ENCODE measurements at regions not wholly inside any gene's neighbourhood (a gene's known extent, or its start where the extent isn't known, plus 50 kb on each side); places are given as distances from the start of the nearest gene placed in this dataset.

DNA sequence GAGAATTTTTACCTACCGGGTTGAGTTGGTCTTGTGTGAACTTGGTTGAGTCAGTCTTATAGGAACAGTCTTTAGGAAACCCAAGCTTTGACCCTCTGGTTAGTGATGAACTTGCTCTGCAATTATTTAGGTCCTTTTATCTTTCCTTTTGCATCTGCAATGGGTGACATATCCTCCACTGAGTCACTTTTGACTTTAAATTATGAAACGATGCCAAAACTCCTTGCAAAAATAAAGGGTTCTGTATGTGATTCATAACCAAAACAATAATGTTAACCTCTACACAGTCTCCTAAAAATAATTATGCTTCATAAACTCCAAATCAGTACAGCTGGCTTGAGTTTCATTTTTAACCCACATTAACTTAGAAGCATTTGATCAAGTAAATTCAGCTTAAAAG, 979.4 kb downstream of the GALC start:
- Histone ChIP-seq H3K27ac (ENCODE audit: low read depth, low read length) (no peak overlapping the region), H3K4me3 (ENCODE audit: low read depth, low read length) (no peak overlapping the region), H3K9me3 (ENCODE audit: control insufficient read depth, insufficient read depth, low read length) (no peaks in the 10 kb centered on the region), H3K27me3 (ENCODE audit: control insufficient read depth, insufficient read depth, low read length) (no peaks in the 10 kb centered on the region)
- peak; percentile 16 for DNase-seq (ENCODE audit: low read depth, low spot score)
- CTCF ChIA-PET = interaction anchor here (0.9 to 1.1 kb wide), 2 partner anchors 11 kb away, joined by 3 read pairs; no protein-coding TSS in a partner anchor
- POLR2A ChIA-PET = no interaction called here
- TF ChIP-seq, protein P1, sequence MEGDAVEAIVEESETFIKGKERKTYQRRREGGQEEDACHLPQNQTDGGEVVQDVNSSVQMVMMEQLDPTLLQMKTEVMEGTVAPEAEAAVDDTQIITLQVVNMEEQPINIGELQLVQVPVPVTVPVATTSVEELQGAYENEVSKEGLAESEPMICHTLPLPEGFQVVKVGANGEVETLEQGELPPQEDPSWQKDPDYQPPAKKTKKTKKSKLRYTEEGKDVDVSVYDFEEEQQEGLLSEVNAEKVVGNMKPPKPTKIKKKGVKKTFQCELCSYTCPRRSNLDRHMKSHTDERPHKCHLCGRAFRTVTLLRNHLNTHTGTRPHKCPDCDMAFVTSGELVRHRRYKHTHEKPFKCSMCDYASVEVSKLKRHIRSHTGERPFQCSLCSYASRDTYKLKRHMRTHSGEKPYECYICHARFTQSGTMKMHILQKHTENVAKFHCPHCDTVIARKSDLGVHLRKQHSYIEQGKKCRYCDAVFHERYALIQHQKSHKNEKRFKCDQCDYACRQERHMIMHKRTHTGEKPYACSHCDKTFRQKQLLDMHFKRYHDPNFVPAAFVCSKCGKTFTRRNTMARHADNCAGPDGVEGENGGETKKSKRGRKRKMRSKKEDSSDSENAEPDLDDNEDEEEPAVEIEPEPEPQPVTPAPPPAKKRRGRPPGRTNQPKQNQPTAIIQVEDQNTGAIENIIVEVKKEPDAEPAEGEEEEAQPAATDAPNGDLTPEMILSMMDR (IDR thresholded peaks at IDR 0.05; ENCODE audit: low read depth, low read length) = no peak

- TF ChIP-seq, protein P1 (IDR thresholded peaks at IDR 0.05; ENCODE audit: low read depth, low read length) = no peak
- DNase-seq (ENCODE audit: low read depth, low spot score) = no peak
- Histone ChIP-seq H3K9me3 (ENCODE audit: control insufficient read depth, insufficient read depth, low read length) (no peaks in the 10 kb centered on the region), H3K27me3 (ENCODE audit: control insufficient read depth, insufficient read depth, low read length) (no peaks in the 10 kb centered on the region), H3K4me3 (ENCODE audit: low read depth, low read length) (no peak overlapping the region), H3K27ac (ENCODE audit: low read depth, low read length) (no peak overlapping the region)
- CTCF ChIA-PET = no interaction called here
- POLR2A ChIA-PET = no interaction called here
Measured at GRCh38 chr14:87008965-87009364, 984.0 kb downstream of the GALC start.

- Histone ChIP-seq H3K4me3 (ENCODE audit: low read depth, low read length) (no peak overlapping the region), H3K27ac (ENCODE audit: low read depth, low read length) (no peak overlapping the region), H3K9me3 (ENCODE audit: control insufficient read depth, insufficient read depth, low read length) (no peaks in the 10 kb centered on the region), H3K27me3 (ENCODE audit: control insufficient read depth, insufficient read depth, low read length) (no peaks in the 10 kb centered on the region)
- TF ChIP-seq, protein P1 (IDR thresholded peaks at IDR 0.05; ENCODE audit: low read depth, low read length) = no peak
- ChIA-PET POLR2A (interaction anchor here (0.6 kb wide), 1 partner anchor 22 kb away, joined by 5 read pairs; no protein-coding TSS in a partner anchor), CTCF (interaction anchor here (1.0 kb wide), 1 partner anchor 610 kb away, joined by 3 read pairs; no protein-coding TSS in a partner anchor)
- DNase-seq (ENCODE audit: low read depth, low spot score) = no peak
Measured at GRCh38 chr14:87005280-87005679, 987.7 kb downstream of the GALC start.

GRCh38 chr14:87002776-87003175, 990.2 kb downstream of the GALC start:
- DNase-seq (ENCODE audit: low read depth, low spot score) = no peak
- Histone ChIP-seq H3K4me3 (ENCODE audit: low read depth, low read length) (no peak overlapping the region), H3K9me3 (ENCODE audit: control insufficient read depth, insufficient read depth, low read length) (no peaks in the 10 kb centered on the region), H3K27ac (ENCODE audit: low read depth, low read length) (no peak overlapping the region), H3K27me3 (ENCODE audit: control insufficient read depth, insufficient read depth, low read length) (no peaks in the 10 kb centered on the region)
- ChIA-PET CTCF (interaction anchor here (0.6 to 1.6 kb wide), 4 partner anchors 10 to 231 kb away, joined by 3 to 4 read pairs (median 3); no protein-coding TSS in a partner anchor), POLR2A (no interaction called here)
- TF ChIP-seq, protein P1 (IDR thresholded peaks at IDR 0.05; ENCODE audit: low read depth, low read length) = peak; percentile 38

DNA sequence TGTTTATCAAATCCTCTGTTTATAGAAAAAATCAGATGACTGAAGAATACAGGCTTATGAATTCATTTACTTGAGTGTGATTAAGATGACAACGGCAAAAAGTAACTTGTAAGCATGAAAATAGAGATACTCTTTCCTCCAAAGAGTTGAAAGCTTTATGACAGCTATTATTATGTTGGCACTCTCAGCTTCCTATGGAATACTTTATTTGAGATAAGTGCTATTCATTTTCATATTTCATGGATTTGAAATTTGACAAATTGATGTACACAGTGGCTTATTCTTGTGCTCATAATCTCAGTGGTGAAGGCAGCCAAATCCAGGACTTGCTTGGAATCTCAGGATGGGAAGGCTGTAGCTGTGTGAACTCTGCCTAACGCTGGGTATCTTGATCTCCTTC, 991.6 kb downstream of the GALC start:
- TF ChIP-seq, protein P1 (IDR thresholded peaks at IDR 0.05; ENCODE audit: low read depth, low read length) = no peak

More for the DNA sequence above, 991.6 kb downstream of the GALC start:
- Histone ChIP-seq H3K4me3 (ENCODE audit: low read depth, low read length) (no peak overlapping the region), H3K27me3 (ENCODE audit: control insufficient read depth, insufficient read depth, low read length) (no peaks in the 10 kb centered on the region), H3K9me3 (ENCODE audit: control insufficient read depth, insufficient read depth, low read length) (no peaks in the 10 kb centered on the region), H3K27ac (ENCODE audit: low read depth, low read length) (no peak overlapping the region)
- ChIA-PET CTCF (no interaction called here), POLR2A (no interaction called here)
- no peak for DNase-seq (ENCODE audit: low read depth, low spot score)

Data from AG04450 (cell line).